OCI-LY7 (cell line): ENCODE measurements at regions not wholly inside any gene's neighbourhood (a gene's known extent, or its start where the extent isn't known, plus 50 kb on each side); places are given as distances from the start of the nearest gene placed in this dataset.

Experiments
- CTCF ChIP-seq: fragments of 200-600 bp; sonication (generic); conservative IDR thresholded peaks from 2 replicates; pipeline ENCODE4 v1.5.1; 2014; ENCODE audit warnings: mild to moderate bottlenecking, antibody characterized with exemption, low read length, moderate library complexity, mixed read lengths
- EZH2phosphoT487 ChIP-seq: fragments of 200-600 bp; sonication (generic); IDR thresholded peaks from 2 replicates; pipeline ENCODE4 v1.6.1; 2018; ENCODE audit warnings: low read depth, borderline replicate concordance, mild to moderate bottlenecking, mixed run types, antibody characterized with exemption, low read length, moderate library complexity, mixed read lengths

- TF ChIP-seq CTCF (no peak), EZH2phosphoT487 (no peak)
Observed at GRCh38 chr4:127558088-127558487, 74.7 kb upstream of the INTU start.
